Midbrain (tissue), 1 donor: ENCODE measurements at regions not wholly inside any gene's neighbourhood (a gene's known extent, or its start where the extent isn't known, plus 50 kb on each side); places are given as distances from the start of the nearest gene placed in this dataset.
"Not testable (repeated sequence)": the region's sequence is repeated elsewhere in the genome, so short reads cannot be mapped to it uniquely, and the experiment has no call there.

Experiments
- DNase-seq: peaks from one replicate; lab custom pipeline; 2025; lab: John Stamatoyannopoulos, UW

DNA sequence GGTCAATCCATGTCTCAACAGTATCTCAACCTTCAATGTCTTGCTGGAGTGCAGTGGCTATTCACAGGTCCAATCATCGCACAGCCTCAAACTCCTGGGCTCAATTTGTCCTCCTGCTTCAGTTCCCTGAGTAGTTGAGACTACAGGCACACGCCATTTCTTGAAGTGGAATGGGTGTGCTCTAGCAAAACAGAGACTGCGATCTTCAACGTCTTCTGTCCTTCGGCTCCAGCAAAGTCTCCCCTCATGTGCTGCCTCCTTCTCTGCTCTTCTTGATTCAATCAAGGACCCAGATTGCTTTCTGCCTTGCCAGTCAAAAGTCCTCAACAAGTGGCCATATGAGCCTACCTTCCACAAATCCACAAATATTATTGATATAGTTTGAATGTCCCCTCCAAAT lies 466.7 kb upstream of the MIR17HG start:
- DNase-seq: no peak

DNA sequence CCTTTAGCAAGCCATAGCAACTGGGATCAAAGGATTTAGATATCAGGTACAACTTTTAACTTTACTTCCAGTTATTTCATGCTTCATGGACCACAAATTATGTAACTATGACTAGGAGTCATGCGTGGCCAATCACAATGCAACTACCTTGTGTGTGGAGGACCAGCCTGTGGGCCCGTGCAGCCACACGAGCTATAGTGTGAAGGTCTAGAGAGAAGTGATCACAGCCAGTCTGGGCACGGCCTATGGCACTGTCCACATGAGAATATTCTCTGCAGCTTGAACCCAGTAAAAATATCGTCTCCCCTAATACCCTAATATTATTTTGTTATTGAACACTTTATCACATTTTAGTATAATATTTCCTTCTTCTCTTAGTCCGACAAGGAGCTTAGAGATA lies 464.9 kb upstream of the MIR17HG start:
- DNase-seq: no peak

- no peak for DNase-seq
Measured at GRCh38 chr13:90883592-90883991, 463.9 kb upstream of the MIR17HG start.

DNA sequence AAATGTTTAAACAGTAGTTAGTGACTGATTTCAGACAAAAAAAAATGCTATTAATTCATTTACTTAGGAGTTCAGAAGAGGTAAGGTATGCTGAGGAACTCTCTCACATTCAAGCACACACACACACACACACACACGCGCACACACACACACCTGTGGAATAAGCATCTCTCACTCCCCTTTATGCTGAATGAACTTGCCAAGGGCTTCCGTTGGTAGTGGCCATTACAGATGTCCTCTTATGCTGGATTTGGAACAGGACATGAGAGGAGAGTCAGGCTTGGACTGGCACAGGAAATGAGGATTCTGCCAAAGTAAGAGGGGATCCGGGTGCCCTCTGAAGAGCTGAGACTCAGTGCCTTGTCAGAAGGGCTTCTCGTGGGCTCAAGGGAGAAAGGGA lies 463.4 kb upstream of the MIR17HG start:
- DNase-seq: no peak

- no peak for DNase-seq
Measured at GRCh38 chr13:90889906-90890834, 457.3 kb upstream of the MIR17HG start.

- no peak for DNase-seq
Measured at GRCh38 chr13:90891329-90891728, 456.2 kb upstream of the MIR17HG start.

GRCh38 chr13:90893199-90893598 lies 454.3 kb upstream of the MIR17HG start:
- not testable (repeated sequence) for DNase-seq

DNA sequence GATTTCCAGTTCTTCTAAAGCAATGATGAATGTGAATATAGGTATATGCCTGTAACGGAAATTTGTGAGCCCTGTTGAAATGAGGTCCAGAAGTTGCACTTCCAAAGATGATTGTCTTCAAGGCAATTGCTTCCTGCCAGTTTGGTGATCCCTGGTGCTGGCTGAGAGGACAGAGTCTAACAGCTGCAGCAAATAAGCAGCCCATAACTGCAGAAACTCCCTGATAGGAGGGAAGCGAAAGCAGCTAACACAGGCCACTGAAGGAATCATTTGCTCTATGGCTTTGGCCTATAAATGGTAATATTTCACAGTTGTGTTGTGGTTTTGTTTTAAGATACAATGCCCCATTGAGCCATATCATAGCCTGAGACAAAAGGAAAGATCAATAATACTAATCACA lies 451.5 kb upstream of the MIR17HG start:
- no peak for DNase-seq

GRCh38 chr13:90898811-90899210 lies 448.7 kb upstream of the MIR17HG start:
- DNase-seq: no peak

GRCh38 chr13:90899416-90899815 lies 448.1 kb upstream of the MIR17HG start:
- DNase-seq: no peak

GRCh38 chr13:90902255-90902654 lies 445.2 kb upstream of the MIR17HG start:
- no peak for DNase-seq

- DNase-seq: no peak
Measured at GRCh38 chr13:90906554-90906953, 440.9 kb upstream of the MIR17HG start.

DNA sequence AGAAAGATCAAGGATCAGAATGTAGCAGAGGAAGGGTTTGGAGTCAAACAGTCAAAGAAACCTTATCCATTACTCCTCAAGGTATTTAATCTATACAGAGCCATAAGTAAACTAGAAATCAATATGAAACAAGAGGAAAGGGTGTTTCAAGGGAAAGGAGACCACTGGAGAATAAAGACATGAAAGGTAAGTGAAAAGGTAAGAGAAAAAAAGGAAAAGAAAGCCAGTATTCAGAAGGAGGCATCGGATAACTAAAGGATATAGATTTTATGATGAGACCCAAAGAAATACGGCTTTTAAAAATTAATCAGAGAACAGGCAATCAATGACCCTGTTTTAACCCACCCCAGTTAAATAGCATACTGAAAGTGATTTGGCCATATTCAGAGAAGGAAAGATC lies 438.7 kb upstream of the MIR17HG start:
- no peak for DNase-seq

DNA sequence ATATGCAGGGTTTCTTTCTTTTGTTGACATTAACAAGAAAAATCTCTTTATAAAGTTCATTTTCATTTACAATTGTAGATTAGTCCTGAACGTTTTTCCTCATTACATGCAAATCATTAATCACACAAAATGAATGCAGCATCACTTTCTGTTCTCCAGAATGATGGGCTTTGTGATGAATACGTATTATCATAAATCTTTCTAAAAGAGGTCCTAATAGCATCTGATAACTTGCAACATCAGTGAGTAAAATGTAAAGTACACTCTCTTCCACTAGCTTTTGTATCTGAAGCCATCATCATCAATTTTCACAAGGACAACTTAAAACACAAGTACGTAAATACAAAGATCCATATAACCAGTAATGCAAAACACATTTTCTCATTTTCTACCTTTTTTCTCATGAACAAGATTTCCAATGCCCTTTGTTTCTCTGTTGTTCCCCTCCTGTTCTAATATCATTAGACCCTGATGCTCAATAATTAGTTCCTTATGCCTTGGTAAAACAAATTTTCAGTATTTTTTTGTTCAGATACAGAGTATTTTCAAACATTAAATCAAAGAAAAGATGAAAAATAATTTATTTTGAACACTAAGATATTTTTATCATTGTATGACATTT lies 437.4 kb upstream of the MIR17HG start:
- DNase-seq: no peak

DNA sequence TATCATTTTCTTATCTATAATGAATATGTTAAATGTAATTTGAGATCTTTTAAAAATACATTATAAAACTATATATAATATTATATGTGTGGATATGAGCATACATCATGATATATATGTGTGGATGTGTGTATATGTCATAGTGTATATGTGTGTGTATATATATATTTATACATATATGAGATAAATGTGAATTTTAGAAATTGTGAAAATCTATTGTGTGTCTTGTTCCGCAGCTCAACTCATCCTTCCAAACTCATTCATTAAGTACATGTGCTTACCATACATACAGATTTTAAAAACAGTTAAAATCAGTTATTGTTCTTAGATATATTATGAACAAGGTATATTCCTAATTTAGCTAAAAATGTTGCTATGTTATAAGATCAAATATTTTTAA lies 435.2 kb upstream of the MIR17HG start:
- DNase-seq: no peak

GRCh38 chr13:90918536-90918935 lies 429.0 kb upstream of the MIR17HG start:
- DNase-seq: no peak

- no peak for DNase-seq
Measured at GRCh38 chr13:90919153-90919552, 428.3 kb upstream of the MIR17HG start.

- no peak for DNase-seq
Measured at GRCh38 chr13:90926459-90926858, 421.0 kb upstream of the MIR17HG start.

DNA sequence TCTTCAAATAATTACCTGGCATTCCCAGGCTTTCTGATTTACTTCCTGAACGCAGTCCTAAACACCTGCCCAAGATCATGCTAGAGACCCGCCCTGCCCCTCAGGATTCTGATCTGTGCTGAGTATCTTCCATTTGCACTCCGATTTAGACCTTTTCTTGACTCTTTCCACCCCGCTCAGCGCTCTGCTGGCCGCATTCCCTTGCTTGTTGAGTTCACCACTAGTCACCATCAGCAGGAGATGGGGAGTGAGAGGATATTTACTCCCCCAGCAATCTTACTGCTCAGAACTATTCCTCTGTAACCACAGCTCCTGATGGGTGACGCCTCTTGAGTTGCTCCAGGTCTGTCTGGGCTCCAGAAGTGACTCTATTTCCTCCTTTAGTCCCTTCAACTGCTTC lies 419.4 kb upstream of the MIR17HG start:
- no peak for DNase-seq

GRCh38 chr13:90933097-90933826 lies 414.2 kb upstream of the MIR17HG start:
- no peak for DNase-seq

GRCh38 chr13:90934741-90935140 lies 412.7 kb upstream of the MIR17HG start:
- DNase-seq: no peak

DNA sequence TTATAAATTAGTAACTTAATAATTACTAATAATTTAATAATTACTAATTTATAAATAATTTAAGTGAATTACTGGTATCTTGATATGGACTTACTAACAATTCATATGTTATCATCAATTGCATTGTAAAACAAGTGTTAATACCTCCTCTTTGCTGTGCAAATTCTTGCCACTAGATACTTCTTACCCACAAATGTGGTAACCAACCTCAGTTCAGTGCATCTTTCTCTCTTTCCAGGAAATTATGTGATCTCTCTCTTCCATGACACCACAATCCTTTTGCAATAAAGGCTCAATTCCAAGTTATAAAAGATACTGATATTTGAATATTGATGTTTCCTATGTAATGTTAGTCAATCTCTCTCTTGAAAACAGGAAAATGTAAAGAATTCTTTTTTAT lies 408.6 kb upstream of the MIR17HG start:
- no peak for DNase-seq

DNA sequence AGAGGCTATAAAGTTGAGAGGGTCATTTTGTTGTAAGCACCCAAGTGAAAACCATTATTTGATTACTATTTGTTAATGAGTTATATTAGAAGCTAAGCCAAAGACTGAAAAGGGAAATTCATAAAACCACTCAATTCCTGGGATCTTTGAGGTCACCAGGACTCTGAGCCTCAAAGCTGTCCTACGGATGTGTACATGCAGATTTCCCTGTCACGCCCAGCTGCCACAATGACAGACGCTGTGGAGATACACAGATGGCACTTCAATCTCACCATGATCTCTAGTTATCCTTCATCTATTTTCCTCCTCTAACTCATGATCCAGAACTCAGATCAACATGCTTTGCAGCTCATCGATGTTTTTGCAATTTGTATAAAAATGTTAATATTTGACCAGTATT lies 403.5 kb upstream of the MIR17HG start:
- DNase-seq: no peak
